WERI-Rb-1 (cell line): ENCODE measurements at regions not wholly inside any gene's neighbourhood (a gene's known extent, or its start where the extent isn't known, plus 50 kb on each side); places are given as distances from the start of the nearest gene placed in this dataset.

Source experiments
- DNase-seq: peaks from one replicate; pipeline ENCODE4 v3.0.0-alpha.2; 2020
- H3K27ac ChIP-seq: fragments of 250-450 bp; sonication (Bioruptor Pico); 2 replicates; pipeline ENCODE4 v1.5.1; 2020; ENCODE audit warnings: mild to moderate bottlenecking, moderate library complexity
- H3K27me3 ChIP-seq: fragments of 250-450 bp; sonication (Bioruptor Pico); 2 replicates; pipeline ENCODE4 v1.5.1; 2021; ENCODE audit warnings: mild to moderate bottlenecking, low read depth, moderate library complexity; ENCODE audit not compliant: insufficient read depth, severe bottlenecking
- H3K36me3 ChIP-seq: fragments of 250-450 bp; sonication (Bioruptor Pico); 2 replicates; pipeline ENCODE4 v1.5.1; 2020; ENCODE audit warnings: mild to moderate bottlenecking, moderate library complexity
- H3K4me3 ChIP-seq: 2 replicates; pipeline ENCODE4 v1.5.1; 2011; ENCODE audit warnings: low read depth, mild to moderate bottlenecking, control low read depth, low read length
- H3K9me3 ChIP-seq: fragments of 250-450 bp; sonication (Bioruptor Pico); 2 replicates; pipeline ENCODE4 v1.5.1; 2021; ENCODE audit warnings: mild to moderate bottlenecking, moderate library complexity; ENCODE audit not compliant: severe bottlenecking
- TF ChIP-seq, protein P1 (sequence below): IDR thresholded peaks from 2 replicates; pipeline ENCODE4 v1.5.1; 2011; ENCODE audit warnings: low read depth, mild to moderate bottlenecking, control low read depth, inconsistent platforms, low read length

- Histone ChIP-seq H3K4me3 (no peak overlapping the region), H3K36me3 (no peaks in the 10 kb centered on the region), H3K27ac (no peak overlapping the region), H3K27me3 (no peaks in the 10 kb centered on the region), H3K9me3 (no peaks in the 10 kb centered on the region)
- no peak for DNase-seq
- TF ChIP-seq, protein P1, sequence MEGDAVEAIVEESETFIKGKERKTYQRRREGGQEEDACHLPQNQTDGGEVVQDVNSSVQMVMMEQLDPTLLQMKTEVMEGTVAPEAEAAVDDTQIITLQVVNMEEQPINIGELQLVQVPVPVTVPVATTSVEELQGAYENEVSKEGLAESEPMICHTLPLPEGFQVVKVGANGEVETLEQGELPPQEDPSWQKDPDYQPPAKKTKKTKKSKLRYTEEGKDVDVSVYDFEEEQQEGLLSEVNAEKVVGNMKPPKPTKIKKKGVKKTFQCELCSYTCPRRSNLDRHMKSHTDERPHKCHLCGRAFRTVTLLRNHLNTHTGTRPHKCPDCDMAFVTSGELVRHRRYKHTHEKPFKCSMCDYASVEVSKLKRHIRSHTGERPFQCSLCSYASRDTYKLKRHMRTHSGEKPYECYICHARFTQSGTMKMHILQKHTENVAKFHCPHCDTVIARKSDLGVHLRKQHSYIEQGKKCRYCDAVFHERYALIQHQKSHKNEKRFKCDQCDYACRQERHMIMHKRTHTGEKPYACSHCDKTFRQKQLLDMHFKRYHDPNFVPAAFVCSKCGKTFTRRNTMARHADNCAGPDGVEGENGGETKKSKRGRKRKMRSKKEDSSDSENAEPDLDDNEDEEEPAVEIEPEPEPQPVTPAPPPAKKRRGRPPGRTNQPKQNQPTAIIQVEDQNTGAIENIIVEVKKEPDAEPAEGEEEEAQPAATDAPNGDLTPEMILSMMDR = no peak
Measured at GRCh38 chr13:72527333-72527732, 200.1 kb downstream of the MZT1 start.

GRCh38 chr13:72523593-72523992 lies 203.8 kb downstream of the MZT1 start:
- Histone ChIP-seq H3K27me3 (no peaks in the 10 kb centered on the region), H3K27ac (no peak overlapping the region)
- TF ChIP-seq, protein P1 = no peak

DNA sequence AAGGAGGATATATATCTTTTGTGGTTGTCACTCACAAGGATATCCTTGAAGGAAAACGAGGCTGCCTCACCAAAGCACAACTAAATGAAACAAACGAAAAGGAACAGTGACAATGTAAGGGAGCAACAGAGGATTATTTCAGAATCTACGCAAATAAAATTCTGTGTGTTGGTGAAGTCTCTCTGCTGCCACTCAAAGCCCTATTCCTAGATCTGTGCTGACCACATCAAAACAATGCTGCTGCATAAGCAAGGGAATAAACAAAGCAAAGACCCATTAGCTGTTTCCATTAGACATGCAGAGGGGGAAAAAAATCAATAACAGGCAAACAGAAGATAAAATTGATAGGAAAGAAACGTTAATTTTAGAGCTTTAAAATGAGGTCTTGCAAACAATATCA lies 204.4 kb downstream of the MZT1 start:
- H3K27me3 ChIP-seq = no peaks in the 10 kb centered on the region
- TF ChIP-seq, protein P1 = no peak
- peak overlapping the region; percentile 43 for H3K4me3 ChIP-seq
- 0 out of 2 replicates have a peak overlapping the region, but pooled peaks have one; percentile 21 for H3K27ac ChIP-seq
- no peaks in the 10 kb centered on the region for H3K9me3 ChIP-seq
- H3K36me3 ChIP-seq = no peaks in the 10 kb centered on the region
- DNase-seq = no peak

More at GRCh38 chr13:72523593-72523992, 203.8 kb downstream of the MZT1 start:
- Histone ChIP-seq H3K36me3 (no peaks in the 10 kb centered on the region), H3K4me3 (no peak overlapping the region), H3K9me3 (no peaks in the 10 kb centered on the region)
- no peak for DNase-seq

DNA sequence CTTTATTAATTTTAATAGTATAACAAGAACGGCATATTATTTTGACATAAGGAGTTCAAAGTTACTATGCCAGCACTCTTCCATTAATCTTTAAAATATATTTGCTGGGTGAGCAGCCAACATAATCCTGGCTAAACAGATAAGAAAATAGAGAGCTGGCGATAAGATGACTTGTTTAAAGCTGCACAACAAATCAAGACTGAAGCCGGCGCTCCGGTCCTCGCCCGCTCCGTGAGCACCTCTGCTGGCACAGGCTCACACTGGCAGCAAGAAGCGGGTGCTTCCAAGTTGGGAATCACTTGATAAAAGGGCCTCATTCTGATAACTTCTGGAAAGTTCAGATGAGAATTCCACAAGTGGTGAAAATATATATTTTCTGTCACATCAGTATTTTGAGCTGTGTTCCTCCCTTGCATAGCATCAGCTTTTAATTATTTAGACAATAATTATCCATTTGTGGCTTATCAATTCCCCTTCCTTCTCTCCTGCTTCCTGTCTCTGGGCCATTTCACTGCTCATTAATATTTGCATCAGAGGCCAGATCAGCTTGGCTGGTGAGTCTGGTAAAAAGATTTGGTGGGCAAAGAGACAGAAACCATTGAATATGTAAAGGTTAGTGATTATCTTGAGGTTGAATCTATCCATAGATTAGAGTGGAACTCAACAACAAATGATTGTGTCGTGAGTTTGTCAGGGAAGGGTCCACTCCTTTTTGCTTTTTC lies 205.3 kb downstream of the MZT1 start:
- Histone ChIP-seq H3K27me3 (no peaks in the 10 kb centered on the region), H3K4me3 (peak overlapping the region; percentile 43), H3K27ac (peak overlapping the region; percentile 29; the same call in 1 of the 2 replicates), H3K36me3 (no peaks in the 10 kb centered on the region), H3K9me3 (no peaks in the 10 kb centered on the region)
- TF ChIP-seq, protein P1 = peak; percentile 36; the same call in 1 of the 2 replicates
- DNase-seq = peak; percentile 67

GRCh38 chr13:72514146-72514545 lies 213.3 kb downstream of the MZT1 start:
- H3K4me3 ChIP-seq = no peak overlapping the region
- no peaks in the 10 kb centered on the region for H3K27me3 ChIP-seq
- no peaks in the 10 kb centered on the region for H3K36me3 ChIP-seq
- TF ChIP-seq, protein P1 = no peak
- H3K9me3 ChIP-seq = no peaks in the 10 kb centered on the region
- H3K27ac ChIP-seq = no peak overlapping the region
- DNase-seq = no peak

DNA sequence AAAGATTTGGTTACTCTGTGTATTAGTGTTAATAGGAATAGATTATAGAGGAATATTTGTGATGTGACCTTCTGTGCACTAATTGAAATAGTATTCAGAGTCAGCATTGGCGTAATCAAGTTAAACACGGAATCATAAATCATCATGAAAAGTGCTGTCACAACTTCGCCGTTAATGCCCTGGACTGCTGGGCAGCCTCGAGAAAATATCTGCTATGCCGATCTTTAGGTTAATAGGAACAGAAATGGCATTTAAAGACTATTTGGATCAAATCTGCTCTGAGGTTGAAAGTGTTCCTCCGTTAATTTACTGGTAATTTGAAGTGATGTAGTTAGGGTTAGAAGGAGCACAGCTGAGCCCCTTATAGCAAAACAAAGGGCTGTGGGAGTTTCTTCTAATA lies 219.0 kb downstream of the MZT1 start:
- TF ChIP-seq, protein P1 = no peak
- no peaks in the 10 kb centered on the region for H3K27me3 ChIP-seq
- no peak for DNase-seq
- H3K36me3 ChIP-seq = no peaks in the 10 kb centered on the region
- no peaks in the 10 kb centered on the region for H3K9me3 ChIP-seq
- no peak overlapping the region for H3K4me3 ChIP-seq
- no peak overlapping the region for H3K27ac ChIP-seq
